ENCODE measurements at regions not wholly inside any gene's neighbourhood (a gene's known extent, or its start where the extent isn't known, plus 50 kb on each side); places are given as distances from the start of the nearest gene placed in this dataset.

GRCh38 chr1:101290922-101291561 is 54.2 kb downstream of the S1PR1 start:
- CTCF ChIA-PET: interaction anchor here (0.8 to 8.5 kb wide), 12 partner anchors 10 to 372 kb away, joined by 3 to 130 read pairs (median 8); no protein-coding TSS in a partner anchor
- no peaks in the 10 kb centered on the region for H3K36me3 Mint-ChIP-seq (ENCODE audit: low read depth)
- H3K4me1 Mint-ChIP-seq: peaks cover 60% of the 10 kb centered on the region
- no peak for TF ChIP-seq CTCF (IDR thresholded peaks at IDR 0.05)
- peak overlapping the region; percentile 54 for H3K27ac Mint-ChIP-seq
- POLR2A ChIA-PET: interaction anchor here (1.1 to 5.6 kb wide), 8 partner anchors 20 to 117 kb away, joined by 3 to 66 read pairs (median 15); partner anchors contain the start of gene S1PR1
- intact Hi-C loops (cut with micrococcal nuclease): no loop called here
- DNase-seq: no peak
- ATAC-seq (ENCODE audit: low read depth): no peak
- H3K27me3 Mint-ChIP-seq: no peaks in the 10 kb centered on the region
- no peaks in the 10 kb centered on the region for H3K9me3 Mint-ChIP-seq
- peak overlapping the region; percentile 9 for H3K4me3 Mint-ChIP-seq

DNA sequence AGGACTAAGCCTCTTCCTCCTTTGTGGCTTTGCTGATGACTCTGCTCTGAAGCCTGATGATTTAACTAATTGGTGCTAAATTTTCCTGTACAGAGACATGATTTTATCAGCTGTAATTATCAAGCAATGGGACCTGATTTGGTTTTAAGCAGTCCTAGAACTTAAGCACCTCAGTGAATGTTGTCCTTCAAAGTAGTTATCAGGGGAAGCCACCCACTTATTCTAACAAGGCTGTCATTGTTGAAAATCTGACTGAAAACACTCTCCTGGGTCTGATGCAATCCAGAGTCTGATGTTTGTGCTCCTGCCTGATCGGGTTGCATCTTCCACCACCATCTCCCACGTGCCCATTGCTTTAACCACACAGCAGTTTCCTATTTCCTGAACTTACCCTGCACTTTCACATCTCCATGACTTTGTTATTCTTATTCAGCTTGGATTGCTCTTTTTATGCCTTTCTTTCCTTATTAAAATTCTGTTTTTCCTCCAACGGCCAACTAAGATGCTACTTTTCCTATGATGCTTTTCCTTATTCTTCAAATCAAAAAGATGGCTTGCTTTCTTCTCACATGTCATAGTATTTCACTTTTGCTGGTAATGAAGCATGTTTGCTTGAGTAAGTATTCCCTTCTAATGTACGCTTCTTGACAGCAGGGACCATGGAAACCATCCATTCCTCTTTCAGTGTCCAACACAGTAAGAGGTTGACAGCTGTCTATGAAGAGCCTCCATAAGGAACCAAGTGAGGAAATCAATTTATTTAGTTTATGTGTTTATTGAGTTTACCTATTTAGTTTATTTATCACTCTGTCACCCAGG is 55.0 kb downstream of the S1PR1 start:
- POLR2A ChIA-PET: interaction anchor here (1.0 to 5.6 kb wide), 9 partner anchors 19 to 267 kb away, joined by 3 to 66 read pairs (median 12); partner anchors contain the start of gene S1PR1
- intact Hi-C loops (cut with micrococcal nuclease): loop anchor here (2.0 kb wide), 1 partner anchor 163 kb away; no protein-coding TSS in a partner anchor

GRCh38 chr1:101293461-101294051 is 56.7 kb downstream of the S1PR1 start:
- ChIA-PET CTCF (interaction anchor here (1.3 to 8.5 kb wide), 5 partner anchors 16 to 368 kb away, joined by 7 to 130 read pairs (median 19); no protein-coding TSS in a partner anchor), POLR2A (interaction anchor here (0.6 to 5.6 kb wide), 12 partner anchors 17 to 399 kb away, joined by 3 to 66 read pairs (median 8); partner anchors contain the start of genes EXTL2 and S1PR1)
- peaks cover 16% of the 10 kb centered on the region for H3K36me3 Mint-ChIP-seq (ENCODE audit: low read depth)
- TF ChIP-seq CTCF (IDR thresholded peaks at IDR 0.05): no peak
- H3K4me3 Mint-ChIP-seq: peak overlapping the region; percentile 47
- H3K27me3 Mint-ChIP-seq: no peaks in the 10 kb centered on the region
- no peaks in the 10 kb centered on the region for H3K9me3 Mint-ChIP-seq
- intact Hi-C loops (cut with micrococcal nuclease): loop anchor here (1.0 to 2.0 kb wide), 5 partner anchors 16 to 241 kb away; no protein-coding TSS in a partner anchor
- DNase-seq (no peak), ATAC-seq (ENCODE audit: low read depth) (peak; percentile 80)
- H3K27ac Mint-ChIP-seq: peak overlapping the region; percentile 88
- peaks cover 60% of the 10 kb centered on the region for H3K4me1 Mint-ChIP-seq

More for the DNA sequence above, 55.0 kb downstream of the S1PR1 start:
- H3K4me1 Mint-ChIP-seq: peaks cover 60% of the 10 kb centered on the region
- peaks cover 3% of the 10 kb centered on the region for H3K36me3 Mint-ChIP-seq (ENCODE audit: low read depth)
- DNase-seq: no peak
- no peaks in the 10 kb centered on the region for H3K9me3 Mint-ChIP-seq
- peak overlapping the region; percentile 11 for H3K4me3 Mint-ChIP-seq
- peak overlapping the region; percentile 54 for H3K27ac Mint-ChIP-seq
- CTCF ChIA-PET: interaction anchor here (1.2 to 8.5 kb wide), 10 partner anchors 11 to 366 kb away, joined by 3 to 130 read pairs (median 13); no protein-coding TSS in a partner anchor
- ATAC-seq (ENCODE audit: low read depth): no peak
- no peaks in the 10 kb centered on the region for H3K27me3 Mint-ChIP-seq
- TF ChIP-seq CTCF (IDR thresholded peaks at IDR 0.05): no peak

- no peak for ATAC-seq (ENCODE audit: low read depth)
- peaks cover 52% of the 10 kb centered on the region for H3K4me1 Mint-ChIP-seq
- ChIA-PET POLR2A (interaction anchor here (1.0 to 5.6 kb wide), 2 partner anchors 16 to 63 kb away, joined by 6 to 66 read pairs; no protein-coding TSS in a partner anchor), CTCF (interaction anchor here (1.0 to 6.5 kb wide), 2 partner anchors 15 to 56 kb away, joined by 3 to 38 read pairs; no protein-coding TSS in a partner anchor)
- H3K4me3 Mint-ChIP-seq: no peak overlapping the region
- DNase-seq: no peak
- no peaks in the 10 kb centered on the region for H3K9me3 Mint-ChIP-seq
- no peak for TF ChIP-seq CTCF (IDR thresholded peaks at IDR 0.05)
- H3K36me3 Mint-ChIP-seq (ENCODE audit: low read depth): peaks cover 16% of the 10 kb centered on the region
- H3K27me3 Mint-ChIP-seq: no peaks in the 10 kb centered on the region
- intact Hi-C loops (cut with micrococcal nuclease): no loop called here
- H3K27ac Mint-ChIP-seq: peak overlapping the region; percentile 37
Observed at GRCh38 chr1:101295209-101295608, 58.4 kb downstream of the S1PR1 start.

Data from activated B cell treated with CpG ODN at 0.5 μM for 24 hours (primary cell).